HL-60 (cell line): ENCODE measurements at regions not wholly inside any gene's neighbourhood (a gene's known extent, or its start where the extent isn't known, plus 50 kb on each side); places are given as distances from the start of the nearest gene placed in this dataset.

ENCODE experiments used
- GABPA ChIP-seq: IDR thresholded peaks from 2 replicates; pipeline ENCODE4 v1.6.1; 2012; ENCODE audit warnings: low read depth
- POLR2AphosphoS5 ChIP-seq: IDR thresholded peaks from 2 replicates; pipeline ENCODE4 v1.6.1; 2012; ENCODE audit warnings: low read depth
- TF ChIP-seq, protein P1 (sequence below): IDR thresholded peaks from one replicate; pipeline ENCODE4 v1.5.1; 2011; ENCODE audit warnings: low read length, control low read depth, inconsistent platforms; ENCODE audit not compliant: insufficient read depth
- TF ChIP-seq, protein P2 (sequence below): IDR thresholded peaks from 2 replicates; pipeline ENCODE4 v1.6.1; 2012; ENCODE audit warnings: low read depth; ENCODE audit not compliant: insufficient replicate concordance

DNA sequence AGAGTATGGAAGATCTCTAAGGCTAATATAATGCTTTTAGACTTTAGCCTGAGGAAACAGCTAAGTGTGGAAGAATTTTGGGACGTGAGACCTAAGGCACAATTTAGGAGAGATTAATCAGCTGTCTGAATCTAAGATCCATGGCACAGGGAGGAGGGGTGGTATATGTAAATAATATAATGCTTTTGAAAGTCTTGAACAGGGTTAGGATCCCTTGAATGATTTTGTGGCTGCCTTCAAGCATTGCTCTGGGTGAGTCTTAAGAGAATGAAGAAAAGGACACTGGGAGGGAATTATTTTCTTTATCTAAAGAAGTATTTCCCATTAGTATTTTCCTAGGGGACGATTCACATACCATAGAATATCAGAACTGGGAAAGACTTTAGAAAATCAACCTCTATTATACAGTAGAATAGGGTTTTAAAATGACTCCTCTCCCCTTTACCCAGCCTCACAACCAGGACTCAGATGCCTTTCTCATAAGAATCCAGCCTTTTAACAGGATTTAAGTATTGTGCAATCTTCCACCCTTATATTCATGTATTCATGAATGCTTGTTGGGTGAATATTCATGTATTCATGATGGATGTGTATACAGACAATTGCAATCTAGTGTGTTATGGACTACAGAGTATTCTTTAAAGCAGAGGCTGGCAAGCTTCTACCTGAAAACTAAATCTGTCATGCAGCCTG lies 664.2 kb upstream of the CPEB2 start:
- TF ChIP-seq, protein P1, sequence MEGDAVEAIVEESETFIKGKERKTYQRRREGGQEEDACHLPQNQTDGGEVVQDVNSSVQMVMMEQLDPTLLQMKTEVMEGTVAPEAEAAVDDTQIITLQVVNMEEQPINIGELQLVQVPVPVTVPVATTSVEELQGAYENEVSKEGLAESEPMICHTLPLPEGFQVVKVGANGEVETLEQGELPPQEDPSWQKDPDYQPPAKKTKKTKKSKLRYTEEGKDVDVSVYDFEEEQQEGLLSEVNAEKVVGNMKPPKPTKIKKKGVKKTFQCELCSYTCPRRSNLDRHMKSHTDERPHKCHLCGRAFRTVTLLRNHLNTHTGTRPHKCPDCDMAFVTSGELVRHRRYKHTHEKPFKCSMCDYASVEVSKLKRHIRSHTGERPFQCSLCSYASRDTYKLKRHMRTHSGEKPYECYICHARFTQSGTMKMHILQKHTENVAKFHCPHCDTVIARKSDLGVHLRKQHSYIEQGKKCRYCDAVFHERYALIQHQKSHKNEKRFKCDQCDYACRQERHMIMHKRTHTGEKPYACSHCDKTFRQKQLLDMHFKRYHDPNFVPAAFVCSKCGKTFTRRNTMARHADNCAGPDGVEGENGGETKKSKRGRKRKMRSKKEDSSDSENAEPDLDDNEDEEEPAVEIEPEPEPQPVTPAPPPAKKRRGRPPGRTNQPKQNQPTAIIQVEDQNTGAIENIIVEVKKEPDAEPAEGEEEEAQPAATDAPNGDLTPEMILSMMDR, result no peak
- no peak for TF ChIP-seq GABPA
- no peak for TF ChIP-seq POLR2AphosphoS5
- TF ChIP-seq, protein P2, sequence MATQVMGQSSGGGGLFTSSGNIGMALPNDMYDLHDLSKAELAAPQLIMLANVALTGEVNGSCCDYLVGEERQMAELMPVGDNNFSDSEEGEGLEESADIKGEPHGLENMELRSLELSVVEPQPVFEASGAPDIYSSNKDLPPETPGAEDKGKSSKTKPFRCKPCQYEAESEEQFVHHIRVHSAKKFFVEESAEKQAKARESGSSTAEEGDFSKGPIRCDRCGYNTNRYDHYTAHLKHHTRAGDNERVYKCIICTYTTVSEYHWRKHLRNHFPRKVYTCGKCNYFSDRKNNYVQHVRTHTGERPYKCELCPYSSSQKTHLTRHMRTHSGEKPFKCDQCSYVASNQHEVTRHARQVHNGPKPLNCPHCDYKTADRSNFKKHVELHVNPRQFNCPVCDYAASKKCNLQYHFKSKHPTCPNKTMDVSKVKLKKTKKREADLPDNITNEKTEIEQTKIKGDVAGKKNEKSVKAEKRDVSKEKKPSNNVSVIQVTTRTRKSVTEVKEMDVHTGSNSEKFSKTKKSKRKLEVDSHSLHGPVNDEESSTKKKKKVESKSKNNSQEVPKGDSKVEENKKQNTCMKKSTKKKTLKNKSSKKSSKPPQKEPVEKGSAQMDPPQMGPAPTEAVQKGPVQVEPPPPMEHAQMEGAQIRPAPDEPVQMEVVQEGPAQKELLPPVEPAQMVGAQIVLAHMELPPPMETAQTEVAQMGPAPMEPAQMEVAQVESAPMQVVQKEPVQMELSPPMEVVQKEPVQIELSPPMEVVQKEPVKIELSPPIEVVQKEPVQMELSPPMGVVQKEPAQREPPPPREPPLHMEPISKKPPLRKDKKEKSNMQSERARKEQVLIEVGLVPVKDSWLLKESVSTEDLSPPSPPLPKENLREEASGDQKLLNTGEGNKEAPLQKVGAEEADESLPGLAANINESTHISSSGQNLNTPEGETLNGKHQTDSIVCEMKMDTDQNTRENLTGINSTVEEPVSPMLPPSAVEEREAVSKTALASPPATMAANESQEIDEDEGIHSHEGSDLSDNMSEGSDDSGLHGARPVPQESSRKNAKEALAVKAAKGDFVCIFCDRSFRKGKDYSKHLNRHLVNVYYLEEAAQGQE, result no peak
